ENCODE measurements at regions not wholly inside any gene's neighbourhood (a gene's known extent, or its start where the extent isn't known, plus 50 kb on each side); places are given as distances from the start of the nearest gene placed in this dataset.

- TF ChIP-seq REST (IDR thresholded peaks at IDR 0.05; ENCODE audit: low read depth): no peak
- no peak for TF ChIP-seq TCF12 (IDR thresholded peaks at IDR 0.05; ENCODE audit: low read depth)
- no peak for TF ChIP-seq EP300 (IDR thresholded peaks at IDR 0.05; ENCODE audit: borderline replicate concordance)
- TF ChIP-seq CREB1 (IDR thresholded peaks at IDR 0.05; ENCODE audit: low read depth): no peak
- no peak for TF ChIP-seq FOXM1 (IDR thresholded peaks at IDR 0.05; ENCODE audit: borderline replicate concordance, low read depth)
- TF ChIP-seq RAD21 (IDR thresholded peaks at IDR 0.05; ENCODE audit: low read depth): no peak
- no peak for TF ChIP-seq MAX (IDR thresholded peaks at IDR 0.05)
- TF ChIP-seq NFIC (IDR thresholded peaks at IDR 0.05): no peak
- TF ChIP-seq YY1 (IDR thresholded peaks at IDR 0.05; ENCODE audit: low read depth): no peak
- no peak for TF ChIP-seq USF1 (IDR thresholded peaks at IDR 0.05)
- TF ChIP-seq ZBTB7A (IDR thresholded peaks at IDR 0.05; ENCODE audit: low read depth): no peak
These were observed 53.6 kb upstream of the SIRPA start for GRCh38 chr20:1841554-1842140.
